Loucy (cell line): ENCODE measurements at regions not wholly inside any gene's neighbourhood (a gene's known extent, or its start where the extent isn't known, plus 50 kb on each side); places are given as distances from the start of the nearest gene placed in this dataset.
A peak's percentile ranks its signal among the peaks of the same experiment; 100 is the strongest.

ENCODE experiments used
- H2AFZ ChIP-seq: fragments of 200-600 bp; sonication (generic); 2 replicates; pipeline ENCODE4 v1.6.0; 2016; ENCODE audit warnings: antibody characterized with exemption, mild to moderate bottlenecking, low read length, moderate library complexity
- H3F3A ChIP-seq: fragments of 200-600 bp; 2 replicates; pipeline ENCODE4 v1.6.0; 2016; ENCODE audit warnings: antibody characterized with exemption, low read depth, mild to moderate bottlenecking
- H3K27me3 ChIP-seq: fragments of 200-600 bp; sonication (generic); 2 replicates; pipeline ENCODE4 v1.6.1; 2014; ENCODE audit warnings: low read length, mild to moderate bottlenecking; ENCODE audit not compliant: insufficient read depth, poor library complexity, severe bottlenecking
- H3K36me3 ChIP-seq: fragments of 200-600 bp; sonication (generic); 2 replicates; pipeline ENCODE4 v1.6.1; 2016; ENCODE audit warnings: low read length; ENCODE audit not compliant: insufficient read depth
- H3K4me1 ChIP-seq: fragments of 200-600 bp; sonication (generic); 2 replicates; pipeline ENCODE4 v1.5.1; 2014; ENCODE audit warnings: low read length, mild to moderate bottlenecking; ENCODE audit not compliant: insufficient read depth, poor library complexity, severe bottlenecking
- H3K4me2 ChIP-seq: fragments of 200-600 bp; sonication (generic); 2 replicates; pipeline ENCODE4 v1.6.0; 2014; ENCODE audit warnings: antibody characterized with exemption, low read length, low read depth, mild to moderate bottlenecking; ENCODE audit not compliant: poor library complexity, severe bottlenecking
- H3K4me3 ChIP-seq: fragments of 200-600 bp; sonication (generic); 2 replicates; pipeline ENCODE4 v1.5.1; 2014; ENCODE audit warnings: low read length, mild to moderate bottlenecking, mixed read lengths; ENCODE audit not compliant: poor library complexity, severe bottlenecking
- H3K79me2 ChIP-seq: fragments of 200-600 bp; sonication (generic); 2 replicates; pipeline ENCODE4 v1.6.1; 2014; ENCODE audit warnings: low read length; ENCODE audit not compliant: insufficient read depth
- H3K9ac ChIP-seq: fragments of 200-600 bp; sonication (generic); 2 replicates; pipeline ENCODE4 v1.6.0; 2014; ENCODE audit warnings: mild to moderate bottlenecking, low read depth, low read length, moderate library complexity; ENCODE audit not compliant: poor library complexity, severe bottlenecking
- H3K9me2 ChIP-seq: fragments of 200-600 bp; sonication (generic); replicated peaks from 2 replicates; pipeline ENCODE4 v1.6.1; 2016; ENCODE audit warnings: low read depth, low read length, mixed read lengths
- H3K9me3 ChIP-seq: fragments of 200-600 bp; sonication (generic); 2 replicates; pipeline ENCODE4 v1.6.1; 2014; ENCODE audit warnings: mild to moderate bottlenecking, antibody characterized with exemption, low read length, low read depth; ENCODE audit not compliant: insufficient read depth
- H4K20me1 ChIP-seq: fragments of 200-600 bp; sonication (generic); 2 replicates; pipeline ENCODE4 v1.6.0; 2014; ENCODE audit warnings: antibody characterized with exemption, low read length, mild to moderate bottlenecking; ENCODE audit not compliant: insufficient read depth, poor library complexity, severe bottlenecking
- EZH2phosphoT487 ChIP-seq: fragments of 200-600 bp; IDR thresholded peaks from 2 replicates; pipeline ENCODE4 v1.6.1; 2018; ENCODE audit warnings: antibody characterized with exemption, mild to moderate bottlenecking, moderate library complexity, borderline replicate concordance
- TF ChIP-seq, protein P1 (sequence below): fragments of 200-600 bp; sonication (generic); conservative IDR thresholded peaks from 2 replicates; pipeline ENCODE4 v1.5.1; 2014; ENCODE audit warnings: mild to moderate bottlenecking, antibody characterized with exemption, low read length

DNA sequence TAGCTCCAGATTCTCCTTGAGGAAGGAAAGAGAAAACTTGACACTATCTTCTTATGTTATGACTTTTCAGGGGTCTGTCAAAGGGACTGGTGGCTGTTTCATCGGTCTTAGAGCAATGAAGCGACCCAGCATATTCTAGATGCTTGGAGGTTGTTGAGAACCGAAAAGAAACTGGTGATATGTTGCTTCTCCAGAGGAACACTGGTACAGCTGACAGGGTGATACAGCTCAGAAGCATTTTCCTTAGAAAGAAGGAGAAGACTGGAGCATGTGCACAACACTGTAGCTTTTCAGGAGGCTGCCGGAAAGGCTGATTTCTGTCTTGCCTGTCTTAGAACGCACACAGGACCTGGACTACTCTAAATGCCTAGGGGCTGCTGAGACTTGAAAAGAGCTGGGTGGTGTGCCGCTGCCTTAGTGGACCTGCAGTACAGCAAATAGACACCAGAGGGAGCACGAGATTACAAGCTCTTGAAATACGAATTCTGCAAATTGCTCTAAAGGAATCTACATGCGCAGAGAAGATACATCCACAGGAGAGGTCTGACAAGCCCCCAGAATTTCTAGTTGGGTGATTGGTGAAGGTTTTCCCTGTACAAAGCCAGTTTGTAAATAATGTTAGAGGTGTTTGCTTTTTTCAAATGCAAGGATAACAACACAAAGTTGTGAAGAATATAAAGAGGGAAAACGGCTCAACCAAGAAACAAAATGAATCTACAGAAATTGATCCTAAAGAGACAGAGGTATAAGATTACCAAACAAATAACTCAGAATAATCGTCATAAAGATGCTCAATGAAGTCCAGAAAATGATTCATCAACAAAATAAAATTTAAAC lies 223.1 kb upstream of the DMD start:
- no peaks in the 10 kb centered on the region for H3K79me2 ChIP-seq
- peak overlapping the region; percentile 45 for H3K4me2 ChIP-seq
- no peak for TF ChIP-seq EZH2phosphoT487
- TF ChIP-seq, protein P1, sequence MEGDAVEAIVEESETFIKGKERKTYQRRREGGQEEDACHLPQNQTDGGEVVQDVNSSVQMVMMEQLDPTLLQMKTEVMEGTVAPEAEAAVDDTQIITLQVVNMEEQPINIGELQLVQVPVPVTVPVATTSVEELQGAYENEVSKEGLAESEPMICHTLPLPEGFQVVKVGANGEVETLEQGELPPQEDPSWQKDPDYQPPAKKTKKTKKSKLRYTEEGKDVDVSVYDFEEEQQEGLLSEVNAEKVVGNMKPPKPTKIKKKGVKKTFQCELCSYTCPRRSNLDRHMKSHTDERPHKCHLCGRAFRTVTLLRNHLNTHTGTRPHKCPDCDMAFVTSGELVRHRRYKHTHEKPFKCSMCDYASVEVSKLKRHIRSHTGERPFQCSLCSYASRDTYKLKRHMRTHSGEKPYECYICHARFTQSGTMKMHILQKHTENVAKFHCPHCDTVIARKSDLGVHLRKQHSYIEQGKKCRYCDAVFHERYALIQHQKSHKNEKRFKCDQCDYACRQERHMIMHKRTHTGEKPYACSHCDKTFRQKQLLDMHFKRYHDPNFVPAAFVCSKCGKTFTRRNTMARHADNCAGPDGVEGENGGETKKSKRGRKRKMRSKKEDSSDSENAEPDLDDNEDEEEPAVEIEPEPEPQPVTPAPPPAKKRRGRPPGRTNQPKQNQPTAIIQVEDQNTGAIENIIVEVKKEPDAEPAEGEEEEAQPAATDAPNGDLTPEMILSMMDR: peak; percentile 66
- H3K36me3 ChIP-seq: no peaks in the 10 kb centered on the region
- no peaks in the 10 kb centered on the region for H3K4me1 ChIP-seq
- no peak overlapping the region for H3K9ac ChIP-seq
- no peaks in the 10 kb centered on the region for H3F3A ChIP-seq
- no peaks in the 10 kb centered on the region for H3K9me2 ChIP-seq
- H3K27me3 ChIP-seq: no peaks in the 10 kb centered on the region
- H2AFZ ChIP-seq: peak overlapping the region; percentile 45; the same call in 1 of the 2 replicates
- H4K20me1 ChIP-seq: no peaks in the 10 kb centered on the region
- no peaks in the 10 kb centered on the region for H3K9me3 ChIP-seq
- H3K4me3 ChIP-seq: peak overlapping the region; percentile 46

DNA sequence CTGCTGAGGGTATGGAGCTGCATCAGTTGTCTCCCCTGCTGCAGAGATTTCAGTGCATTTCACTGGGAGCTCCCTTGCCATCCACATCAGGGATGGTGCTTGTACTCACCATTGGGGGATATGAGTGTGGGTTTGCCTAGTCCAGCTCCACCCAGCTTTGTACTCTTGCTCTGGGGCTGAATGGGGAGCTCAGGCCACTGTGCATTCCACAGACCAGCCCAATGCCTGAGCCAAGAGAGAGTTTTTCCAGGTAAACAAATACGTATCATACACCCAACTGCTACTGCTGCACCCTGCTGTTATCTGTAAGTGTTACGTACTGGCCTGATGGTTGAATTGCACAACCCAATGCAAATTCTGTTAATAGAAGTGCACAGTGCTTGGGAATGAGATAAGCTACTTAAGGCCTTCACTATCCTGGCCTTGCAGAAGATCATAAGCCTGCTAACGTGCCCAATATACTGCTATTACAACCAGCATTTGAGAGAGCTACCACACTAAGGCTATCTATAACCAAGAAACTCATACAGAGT lies 205.0 kb upstream of the DMD start:
- Histone ChIP-seq H3K27me3 (no peaks in the 10 kb centered on the region), H4K20me1 (no peaks in the 10 kb centered on the region), H3K36me3 (no peaks in the 10 kb centered on the region), H3K9me2 (no peaks in the 10 kb centered on the region), H3K9me3 (no peaks in the 10 kb centered on the region), H3K4me2 (no peak overlapping the region), H3K79me2 (no peaks in the 10 kb centered on the region), H2AFZ (no peak overlapping the region), H3K4me3 (no peak overlapping the region), H3K9ac (no peak overlapping the region), H3F3A (no peaks in the 10 kb centered on the region), H3K4me1 (no peaks in the 10 kb centered on the region)
- TF ChIP-seq, protein P1: no peak
- TF ChIP-seq EZH2phosphoT487: no peak

DNA sequence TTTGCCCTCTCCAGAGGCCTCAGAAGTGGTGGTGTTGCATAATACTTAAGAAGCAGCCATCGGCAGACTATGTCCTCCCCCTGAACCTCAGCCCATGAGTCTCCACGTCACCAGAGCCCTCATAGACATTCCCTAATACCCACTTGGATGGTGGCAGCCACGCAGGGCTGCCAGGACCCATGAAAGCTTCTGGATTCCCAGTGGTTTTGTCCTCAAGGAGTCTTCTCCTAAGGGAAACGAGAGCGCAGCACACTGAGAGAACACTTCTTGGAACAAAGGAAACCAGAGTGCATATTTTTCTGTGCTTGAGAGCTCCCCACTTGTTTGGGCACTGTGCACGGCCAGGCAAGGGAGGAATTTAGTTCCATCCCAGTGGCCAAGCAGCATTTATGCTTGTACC lies 204.1 kb upstream of the DMD start:
- Histone ChIP-seq H3K36me3 (no peaks in the 10 kb centered on the region), H2AFZ (no peak overlapping the region), H3K9me3 (no peaks in the 10 kb centered on the region), H3K79me2 (no peaks in the 10 kb centered on the region), H4K20me1 (no peaks in the 10 kb centered on the region), H3K4me2 (no peak overlapping the region), H3K9me2 (no peaks in the 10 kb centered on the region), H3F3A (no peaks in the 10 kb centered on the region), H3K4me1 (no peaks in the 10 kb centered on the region), H3K27me3 (no peaks in the 10 kb centered on the region), H3K9ac (no peak overlapping the region), H3K4me3 (no peak overlapping the region)
- TF ChIP-seq, protein P1: no peak
- TF ChIP-seq EZH2phosphoT487: no peak
